AG20443 (cell line): ENCODE measurements at regions not wholly inside any gene's neighbourhood (a gene's known extent, or its start where the extent isn't known, plus 50 kb on each side); places are given as distances from the start of the nearest gene placed in this dataset.
"Not testable (repeated sequence)": the region's sequence is repeated elsewhere in the genome, so short reads cannot be mapped to it uniquely, and the experiment has no call there.

Source experiments
- DNase-seq: peaks from one replicate; pipeline ENCODE4 v3.0.0; 2012; ENCODE audit warnings: low spot score, mixed read lengths

DNA sequence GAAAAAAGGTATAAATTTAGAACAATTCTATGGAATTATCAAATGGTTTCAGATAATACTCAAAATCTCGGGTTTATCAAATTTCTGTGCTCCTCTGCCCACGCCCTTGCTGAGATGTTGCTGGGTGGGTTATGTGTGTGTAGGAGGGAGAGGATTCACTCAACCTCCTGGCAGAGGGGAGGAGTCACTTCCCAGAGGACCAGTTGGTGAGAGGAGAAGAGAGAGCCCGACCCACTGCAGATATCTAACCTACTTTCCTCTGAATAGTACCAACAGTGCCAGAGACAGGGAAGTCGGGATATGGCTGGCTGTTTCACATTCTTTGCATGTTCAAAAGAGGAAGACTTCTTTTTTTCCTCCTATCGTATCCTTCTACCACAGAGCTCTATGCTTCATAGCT is 187.1 kb upstream of the MAN1A1 start:
- DNase-seq, result no peak

GRCh38 chr6:119535332-119535731 is 185.8 kb upstream of the MAN1A1 start:
- DNase-seq, result no peak

DNA sequence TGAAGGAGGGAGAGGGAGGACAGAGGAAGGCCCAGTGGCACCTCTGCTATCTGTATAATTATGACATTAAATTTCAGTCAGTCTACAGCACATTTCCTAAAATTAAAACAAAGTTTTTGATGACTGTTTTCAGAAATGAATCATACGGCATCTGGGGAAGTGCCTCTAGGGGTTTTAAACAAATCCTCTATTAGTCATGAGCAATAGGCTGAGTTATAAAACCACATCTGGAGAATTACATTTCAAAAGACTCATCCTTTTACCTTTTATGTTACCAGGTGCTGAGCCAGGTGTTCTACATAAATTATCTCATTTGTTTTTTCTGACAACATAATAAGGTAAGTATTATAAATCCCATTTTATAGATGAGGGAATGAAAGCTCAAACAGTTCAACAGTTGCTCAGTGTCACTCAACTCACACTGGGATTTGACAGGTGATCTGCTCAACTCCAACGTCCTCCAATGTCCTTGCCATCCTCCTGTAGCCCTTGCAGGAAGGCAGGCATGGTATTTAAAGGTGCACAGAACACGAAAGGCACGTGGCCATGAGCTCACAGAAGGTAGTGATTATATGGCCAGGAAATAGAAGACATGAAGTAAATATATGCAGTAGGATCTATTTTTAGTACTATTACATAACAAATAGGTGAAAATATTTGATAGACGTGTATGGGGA is 184.2 kb upstream of the MAN1A1 start:
- DNase-seq, result peak; percentile 66

- no peak for DNase-seq
Measured at GRCh38 chr6:119527231-119527578, 177.6 kb upstream of the MAN1A1 start.

DNA sequence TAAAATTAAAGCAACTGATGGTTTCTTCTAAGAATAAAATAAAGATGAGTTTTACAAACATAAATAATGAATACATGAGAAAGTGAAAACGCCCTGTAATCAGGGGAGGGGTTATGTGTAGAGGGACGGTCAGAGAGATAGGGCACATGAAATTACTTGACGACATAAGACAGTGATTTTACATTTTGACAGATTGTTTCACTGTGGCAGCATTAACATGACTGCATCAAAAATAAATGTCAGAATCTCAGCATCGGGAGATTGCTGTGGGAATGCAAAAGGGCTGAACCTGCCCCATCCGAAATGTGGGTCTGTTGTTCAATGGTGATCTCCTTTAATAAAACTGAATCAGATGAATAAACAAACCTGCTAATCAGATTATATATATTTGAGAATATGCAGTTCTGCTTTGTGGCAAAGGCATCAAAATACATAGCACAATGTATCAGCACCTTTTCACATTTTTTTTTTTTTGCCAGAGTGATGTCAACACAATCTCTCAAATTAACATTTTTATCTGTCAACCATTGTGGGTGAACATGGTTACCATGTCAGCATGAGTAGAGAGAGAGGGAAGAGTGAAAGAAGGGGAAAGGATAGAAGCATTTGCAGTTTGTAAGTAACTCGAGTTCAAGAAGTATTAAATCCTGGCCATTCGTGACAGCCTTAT is 177.1 kb upstream of the MAN1A1 start:
- DNase-seq, result no peak

- no peak for DNase-seq
Measured at GRCh38 chr6:119524410-119524809, 174.8 kb upstream of the MAN1A1 start.

GRCh38 chr6:119523556-119523955 is 174.0 kb upstream of the MAN1A1 start:
- DNase-seq, result no peak

GRCh38 chr6:119521251-119521650 is 171.7 kb upstream of the MAN1A1 start:
- DNase-seq, result no peak

GRCh38 chr6:119517428-119517827 is 167.9 kb upstream of the MAN1A1 start:
- DNase-seq, result no peak

DNA sequence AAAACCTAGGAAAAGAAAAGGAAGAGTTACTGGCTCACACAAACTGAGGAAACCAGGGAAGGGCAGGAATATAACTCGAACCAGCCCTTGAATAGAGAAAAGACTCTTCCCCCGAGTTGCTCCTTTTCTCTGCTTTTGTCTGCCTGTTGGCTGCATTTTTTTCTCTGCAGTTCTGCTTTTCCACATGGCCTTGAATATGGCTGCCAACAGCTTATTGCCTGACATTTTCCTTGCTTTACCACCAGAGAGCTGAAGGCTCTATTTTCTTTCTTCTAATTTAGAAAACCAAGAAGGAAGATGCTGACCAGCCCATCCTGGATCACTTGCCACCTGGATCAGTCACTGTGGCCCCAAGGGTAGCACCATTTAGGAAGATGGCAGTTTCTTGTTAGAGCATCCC is 164.8 kb upstream of the MAN1A1 start:
- no peak for DNase-seq

GRCh38 chr6:119511024-119511423 is 161.5 kb upstream of the MAN1A1 start:
- DNase-seq, result no peak

DNA sequence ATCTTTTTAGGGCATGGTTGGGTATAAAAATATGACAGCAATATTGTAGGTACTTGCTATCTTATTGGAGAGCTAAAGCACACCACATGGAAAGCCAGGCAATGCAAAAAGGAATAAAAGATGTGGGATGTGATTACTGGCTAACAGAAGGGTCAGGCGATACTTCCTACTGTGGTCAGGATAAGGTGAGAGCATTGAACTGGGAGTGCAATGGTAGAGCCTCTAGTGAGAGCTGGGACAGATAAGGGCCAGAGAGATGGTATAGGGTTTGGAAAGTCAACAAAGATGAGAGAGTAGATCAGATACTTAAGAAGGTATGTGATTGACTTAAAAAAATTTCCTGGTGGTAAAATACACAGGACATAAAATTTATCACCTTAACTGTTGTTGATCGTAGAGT is 160.7 kb upstream of the MAN1A1 start:
- no peak for DNase-seq

GRCh38 chr6:119506631-119507174 is 157.1 kb upstream of the MAN1A1 start:
- no peak for DNase-seq

- DNase-seq, result no peak
Measured at GRCh38 chr6:119501798-119502483, 152.4 kb upstream of the MAN1A1 start.

DNA sequence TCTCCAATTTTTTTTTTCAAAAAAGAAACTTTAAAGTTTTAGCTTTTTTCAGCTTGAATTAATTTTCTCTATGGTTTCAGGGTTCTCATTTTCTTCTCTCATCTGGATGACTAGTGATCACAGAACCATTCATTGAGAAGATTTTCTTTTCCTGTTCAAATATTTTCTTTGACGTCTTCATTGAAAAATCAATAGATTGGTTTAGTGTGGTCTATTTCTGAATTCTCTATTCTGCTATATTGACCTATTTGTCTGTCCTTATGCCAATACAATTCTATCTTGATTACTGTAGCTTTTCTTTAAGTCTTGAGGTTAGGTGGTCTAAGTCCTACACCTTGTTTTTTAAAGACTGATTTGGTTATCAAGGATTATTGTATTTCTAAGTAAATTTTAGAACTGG is 150.2 kb upstream of the MAN1A1 start:
- no peak for DNase-seq

DNA sequence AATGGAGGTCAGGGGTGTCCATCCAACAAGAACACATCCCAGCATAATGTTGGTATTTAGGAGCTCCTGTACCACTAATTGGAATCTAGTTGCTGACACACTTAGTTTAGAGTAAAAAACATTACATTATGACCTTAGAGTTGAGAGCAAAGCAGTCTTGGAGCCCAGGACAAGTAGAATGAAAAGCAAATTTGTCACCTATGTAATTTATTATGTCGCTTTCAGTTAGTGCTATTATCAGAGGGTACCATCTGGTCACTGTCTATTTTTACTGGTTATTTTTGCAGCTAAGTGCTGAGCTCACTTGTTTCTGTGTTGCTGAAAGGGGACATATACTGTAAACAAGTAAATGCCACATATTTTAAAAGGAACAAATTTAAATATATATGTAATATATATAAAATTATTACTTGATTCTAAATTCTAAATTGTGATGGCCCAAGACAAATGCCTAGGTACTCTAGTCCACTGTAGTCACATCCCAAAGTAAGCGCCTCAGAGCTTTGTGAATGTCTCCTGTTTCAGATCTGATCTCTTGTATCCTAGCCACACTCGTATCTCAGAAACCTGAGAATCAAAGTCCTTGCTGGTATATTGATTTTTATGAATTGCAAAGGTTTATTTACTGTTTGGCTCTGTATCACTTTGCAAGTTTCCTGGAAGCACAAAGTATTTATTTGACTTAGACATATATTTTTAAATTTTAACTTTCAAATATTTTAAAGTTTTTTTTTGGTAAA is 148.6 kb upstream of the MAN1A1 start:
- DNase-seq, result no peak

- no peak for DNase-seq
Measured at GRCh38 chr6:119495230-119495683, 145.7 kb upstream of the MAN1A1 start.

- no peak for DNase-seq
Measured at GRCh38 chr6:119493980-119494379, 144.4 kb upstream of the MAN1A1 start.

DNA sequence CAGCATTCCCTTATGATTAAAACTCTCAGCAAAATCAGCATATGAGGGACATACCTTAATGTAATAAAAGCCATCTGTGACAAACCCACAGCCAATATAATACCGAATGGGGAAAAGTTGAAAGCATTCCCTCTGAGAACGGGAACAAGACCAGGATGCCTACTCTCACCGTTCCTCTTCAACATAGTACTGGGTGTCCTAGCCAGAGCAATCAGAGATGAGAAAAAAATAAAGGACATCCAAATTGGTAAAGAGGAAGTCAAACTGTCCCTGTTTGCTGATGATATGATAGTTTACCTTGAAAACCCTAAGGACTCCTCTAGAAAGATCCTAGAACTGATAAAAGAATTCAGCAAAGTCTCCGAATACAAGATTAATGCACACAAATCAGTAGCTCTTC is 141.6 kb upstream of the MAN1A1 start:
- not testable (repeated sequence) for DNase-seq

DNA sequence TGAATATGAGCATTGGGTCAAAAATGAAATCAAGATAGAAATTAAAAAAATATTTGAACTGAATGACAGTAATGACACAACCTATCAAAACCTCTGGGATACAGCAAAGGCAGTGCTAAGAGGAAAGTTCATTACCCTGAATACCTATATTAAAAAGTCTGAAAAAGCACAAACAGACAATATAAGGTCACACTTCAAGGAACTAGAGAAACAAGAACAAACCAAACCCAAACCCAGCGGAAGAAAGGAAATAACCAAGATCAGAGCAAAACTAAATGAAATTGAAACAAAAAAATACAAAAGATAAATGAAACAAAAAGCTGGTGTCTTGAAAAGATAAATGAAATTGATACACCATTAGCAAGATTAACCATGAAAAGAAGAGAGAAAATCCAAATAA is 140.5 kb upstream of the MAN1A1 start:
- DNase-seq, result not testable (repeated sequence)

- DNase-seq, result peak; percentile 83
Measured at GRCh38 chr6:119484598-119484997, 135.0 kb upstream of the MAN1A1 start.

- DNase-seq, result no peak
Measured at GRCh38 chr6:119483908-119484307, 134.3 kb upstream of the MAN1A1 start.
